HG02678 (cell line): ENCODE measurements at regions not wholly inside any gene's neighbourhood (a gene's known extent, or its start where the extent isn't known, plus 50 kb on each side); places are given as distances from the start of the nearest gene placed in this dataset.
"Not testable (repeated sequence)": the region's sequence is repeated elsewhere in the genome, so short reads cannot be mapped to it uniquely, and the experiment has no call there.

ENCODE experiments used
- ATAC-seq: cut with Tn5 transposase; IDR thresholded peaks from one replicate; pipeline ENCODE4 v1.9.1; 2021; ENCODE audit warnings: mild to moderate bottlenecking, moderate library complexity; ENCODE audit not compliant: unreplicated experiment

- ATAC-seq, result no peak
These were observed 101.7 kb downstream of the ADAMTS15 start for GRCh38 chr11:130550150-130550549.

GRCh38 chr11:130550984-130551383, 102.5 kb downstream of the ADAMTS15 start:
- ATAC-seq, result no peak

GRCh38 chr11:130551388-130551787, 102.9 kb downstream of the ADAMTS15 start:
- no peak for ATAC-seq

GRCh38 chr11:130553306-130553705, 104.9 kb downstream of the ADAMTS15 start:
- ATAC-seq, result no peak

- no peak for ATAC-seq
These were observed 106.0 kb downstream of the ADAMTS15 start for GRCh38 chr11:130554241-130555055.

GRCh38 chr11:130555251-130555841, 106.9 kb downstream of the ADAMTS15 start:
- no peak for ATAC-seq

GRCh38 chr11:130560000-130560780, 111.7 kb downstream of the ADAMTS15 start:
- ATAC-seq, result no peak

GRCh38 chr11:130560781-130561109, 112.3 kb downstream of the ADAMTS15 start:
- no peak for ATAC-seq

GRCh38 chr11:130561441-130561881, 113.0 kb downstream of the ADAMTS15 start:
- ATAC-seq, result no peak

GRCh38 chr11:130562549-130562948, 114.1 kb downstream of the ADAMTS15 start:
- no peak for ATAC-seq

- not testable (repeated sequence) for ATAC-seq
These were observed 117.9 kb downstream of the ADAMTS15 start for GRCh38 chr11:130566360-130566759.

- no peak for ATAC-seq
These were observed 123.1 kb downstream of the ADAMTS15 start for GRCh38 chr11:130571519-130571918.

- no peak for ATAC-seq
These were observed 123.6 kb downstream of the ADAMTS15 start for GRCh38 chr11:130571947-130572584.

- ATAC-seq, result no peak
These were observed 125.3 kb downstream of the ADAMTS15 start for GRCh38 chr11:130573767-130574166.

GRCh38 chr11:130574740-130575139, 126.3 kb downstream of the ADAMTS15 start:
- ATAC-seq, result no peak

GRCh38 chr11:130576146-130576545, 127.7 kb downstream of the ADAMTS15 start:
- ATAC-seq, result no peak

GRCh38 chr11:130578738-130579368, 130.4 kb downstream of the ADAMTS15 start:
- ATAC-seq, result no peak

GRCh38 chr11:130580372-130580771, 131.9 kb downstream of the ADAMTS15 start:
- no peak for ATAC-seq

GRCh38 chr11:130580891-130581492, 132.5 kb downstream of the ADAMTS15 start:
- no peak for ATAC-seq

GRCh38 chr11:130581646-130582045, 133.2 kb downstream of the ADAMTS15 start:
- ATAC-seq, result no peak
